Fibroblast of mammary gland (primary cell): ENCODE measurements at regions not wholly inside any gene's neighbourhood (a gene's known extent, or its start where the extent isn't known, plus 50 kb on each side); places are given as distances from the start of the nearest gene placed in this dataset.
A peak's percentile ranks its signal among the peaks of the same experiment; 100 is the strongest.
"Not testable (repeated sequence)": the region's sequence is repeated elsewhere in the genome, so short reads cannot be mapped to it uniquely, and the experiment has no call there.

ENCODE experiments used
- DNase-seq: peaks from one replicate; pipeline ENCODE4 v3.0.0-alpha.2; 2010; ENCODE audit warnings: low read depth
- H3K4me3 ChIP-seq: 2 replicates; pipeline ENCODE4 v1.5.1; 2011; ENCODE audit warnings: low read depth, mild to moderate bottlenecking, low read length, moderate library complexity; ENCODE audit not compliant: control insufficient read depth
- CTCF ChIP-seq: conservative IDR thresholded peaks from 2 replicates; pipeline ENCODE4 v1.5.1; 2011; ENCODE audit warnings: low read depth, low read length, inconsistent platforms; ENCODE audit not compliant: control insufficient read depth, insufficient read depth

GRCh38 chr18:59079264-59079663, 60.4 kb upstream of the SEC11C start:
- no peak for DNase-seq
- no peak for TF ChIP-seq CTCF
- no peak overlapping the region for H3K4me3 ChIP-seq

- not testable (repeated sequence) for DNase-seq, H3K4me3 ChIP-seq
Measured at GRCh38 chr18:59079687-59080501, 59.8 kb upstream of the SEC11C start.

GRCh38 chr18:59083136-59083818, 56.4 kb upstream of the SEC11C start:
- no peak for DNase-seq
- TF ChIP-seq CTCF = no peak
- no peak overlapping the region for H3K4me3 ChIP-seq

- no peak overlapping the region for H3K4me3 ChIP-seq
- no peak for DNase-seq
- TF ChIP-seq CTCF = no peak
Measured at GRCh38 chr18:59085126-59085794, 54.4 kb upstream of the SEC11C start.

- TF ChIP-seq CTCF = no peak
- no peak overlapping the region for H3K4me3 ChIP-seq
- DNase-seq = peak; percentile 44
Measured at GRCh38 chr18:59085797-59086196, 53.9 kb upstream of the SEC11C start.

GRCh38 chr18:59086522-59086921, 53.2 kb upstream of the SEC11C start:
- no peak overlapping the region for H3K4me3 ChIP-seq
- no peak for DNase-seq
- TF ChIP-seq CTCF = no peak

- no peak for TF ChIP-seq CTCF
Measured at GRCh38 chr18:59087391-59087790, 52.3 kb upstream of the SEC11C start.

More at GRCh38 chr18:59087391-59087790, 52.3 kb upstream of the SEC11C start:
- peak; percentile 5 for DNase-seq
- H3K4me3 ChIP-seq = no peak overlapping the region
